ENCODE measurements at regions not wholly inside any gene's neighbourhood (a gene's known extent, or its start where the extent isn't known, plus 50 kb on each side); places are given as distances from the start of the nearest gene placed in this dataset.

DNA sequence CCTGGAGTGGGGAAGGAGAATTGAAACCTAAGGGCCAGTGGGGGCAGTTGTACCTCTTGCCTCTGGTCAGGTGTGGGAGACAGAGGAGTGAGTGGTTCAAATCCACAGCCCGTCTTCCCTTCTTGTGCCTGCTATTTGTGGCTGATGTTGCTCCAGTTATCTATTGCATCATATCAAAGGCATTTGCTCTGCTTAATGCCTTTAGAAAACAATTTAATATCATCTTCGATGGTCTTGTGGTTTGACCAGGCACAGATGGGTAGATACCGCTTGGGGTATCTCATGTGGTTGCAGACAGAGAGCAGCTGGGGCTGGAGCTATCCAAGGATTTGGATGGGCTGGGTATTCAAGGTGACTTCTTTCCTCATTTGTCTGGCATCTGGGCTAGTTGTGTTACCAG lies 376.1 kb upstream of the RBFOX1 start:
- TF ChIP-seq ZNF883 (CRISPR knock-in tag; IDR thresholded peaks at IDR 0.05; ENCODE audit: not compliant biosample characterization) (no peak), GZF1 (CRISPR knock-in tag; IDR thresholded peaks at IDR 0.05) (no peak), TGIF2 (CRISPR knock-in tag; IDR thresholded peaks at IDR 0.05) (no peak), AHR (CRISPR knock-in tag; IDR thresholded peaks at IDR 0.05) (no peak), NR2C2 (CRISPR knock-in tag; IDR thresholded peaks at IDR 0.05; ENCODE audit: borderline replicate concordance) (no peak), HINFP (CRISPR knock-in tag; IDR thresholded peaks at IDR 0.05; ENCODE audit: low read depth) (no peak), CTCF (CRISPR knock-in tag; IDR thresholded peaks at IDR 0.05) (no peak), SP4 (CRISPR knock-in tag; IDR thresholded peaks at IDR 0.05) (no peak), EP300 (IDR thresholded peaks at IDR 0.05; ENCODE audit: low read depth in 2 of 2, low read length in 2 of 2) (no peak), EP300 (CRISPR knock-in tag; IDR thresholded peaks at IDR 0.05; ENCODE audit: borderline replicate concordance) (no peak), SRF (IDR thresholded peaks at IDR 0.05; ENCODE audit: low read depth, low read length) (no peak), EZH2 (conservative IDR thresholded peaks at IDR 0.05; ENCODE audit: low read depth, low read length) (no peak), ZNF543 (CRISPR knock-in tag; IDR thresholded peaks at IDR 0.05) (no peak)
- TF ChIP-seq, protein P1, sequence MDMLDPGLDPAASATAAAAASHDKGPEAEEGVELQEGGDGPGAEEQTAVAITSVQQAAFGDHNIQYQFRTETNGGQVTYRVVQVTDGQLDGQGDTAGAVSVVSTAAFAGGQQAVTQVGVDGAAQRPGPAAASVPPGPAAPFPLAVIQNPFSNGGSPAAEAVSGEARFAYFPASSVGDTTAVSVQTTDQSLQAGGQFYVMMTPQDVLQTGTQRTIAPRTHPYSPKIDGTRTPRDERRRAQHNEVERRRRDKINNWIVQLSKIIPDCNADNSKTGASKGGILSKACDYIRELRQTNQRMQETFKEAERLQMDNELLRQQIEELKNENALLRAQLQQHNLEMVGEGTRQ (IDR thresholded peaks at IDR 0.05; ENCODE audit: low read depth, low read length) = no peak
- TF ChIP-seq, protein P1 (CRISPR knock-in tag; IDR thresholded peaks at IDR 0.05; ENCODE audit: borderline replicate concordance) = no peak

All from HepG2 (cell line).